GM11168 (cell line): ENCODE measurements at regions not wholly inside any gene's neighbourhood (a gene's known extent, or its start where the extent isn't known, plus 50 kb on each side); places are given as distances from the start of the nearest gene placed in this dataset.

Source experiments
- in situ Hi-C: fragments of 300-500 bp; cut with MboI; formaldehyde crosslinking; loops from one replicate; pipeline ENCODE4 v1.12.0; 2022; ENCODE audit warnings: low sequenced_read_pairs; ENCODE audit not compliant: unreplicated experiment

DNA sequence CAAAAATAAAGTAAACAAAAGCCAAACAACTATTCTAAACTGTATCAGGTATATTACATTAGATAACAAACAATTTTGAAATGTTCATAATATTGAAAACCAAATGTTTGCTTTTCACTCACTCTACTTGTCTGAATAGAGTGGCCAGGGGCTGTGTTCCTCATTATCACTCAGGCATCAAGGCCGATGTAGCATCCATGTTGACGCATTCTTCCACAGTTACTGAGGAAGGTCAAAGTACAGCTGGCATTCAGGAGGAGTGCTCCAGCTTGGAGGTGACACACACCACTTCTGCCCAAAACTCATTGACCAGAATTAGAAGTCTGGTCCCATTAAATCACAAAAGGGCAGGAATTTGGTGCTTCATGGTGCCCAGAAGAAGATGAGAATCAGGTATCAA is 137.6 kb upstream of the MANEA start:
- in situ Hi-C loops: no loop called here

DNA sequence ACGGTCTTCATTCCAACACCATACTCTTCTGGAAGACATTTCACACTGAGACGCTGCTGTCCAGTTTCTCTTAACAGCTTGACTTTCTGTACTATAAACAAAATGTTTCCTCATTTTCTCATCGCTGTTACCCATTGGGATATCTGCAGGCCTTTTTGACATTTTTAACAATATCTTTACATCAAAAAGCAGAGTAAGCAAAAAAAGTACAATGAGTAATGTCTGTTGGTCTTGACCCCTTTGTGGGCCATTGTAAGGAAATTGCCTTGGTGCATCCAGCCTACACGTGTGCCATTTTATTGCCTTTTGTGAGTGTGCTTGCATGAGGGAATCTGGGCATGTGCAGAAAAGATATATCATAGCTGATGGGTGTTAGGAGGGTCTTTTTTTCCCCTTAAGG is 129.1 kb upstream of the MANEA start:
- in situ Hi-C loops: no loop called here

DNA sequence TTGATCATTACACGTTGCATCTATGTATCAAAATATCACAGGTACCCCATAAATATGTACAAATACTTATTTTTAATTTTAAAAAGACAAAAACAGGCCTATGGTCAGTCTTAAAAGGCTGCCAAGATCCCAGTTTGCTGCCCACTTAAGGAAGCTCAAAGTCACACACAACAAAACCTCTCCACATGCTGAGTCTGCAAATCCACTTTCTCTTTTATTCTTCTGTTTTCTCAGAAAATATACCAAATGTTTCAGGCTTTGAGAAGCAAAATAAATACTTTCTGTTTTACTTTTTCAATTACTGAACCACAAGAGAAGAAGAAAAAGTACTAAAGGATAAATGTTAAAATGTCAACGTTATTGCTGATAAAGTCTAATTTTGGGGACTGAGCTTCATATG is 107.8 kb upstream of the MANEA start:
- in situ Hi-C loops: no loop called here

DNA sequence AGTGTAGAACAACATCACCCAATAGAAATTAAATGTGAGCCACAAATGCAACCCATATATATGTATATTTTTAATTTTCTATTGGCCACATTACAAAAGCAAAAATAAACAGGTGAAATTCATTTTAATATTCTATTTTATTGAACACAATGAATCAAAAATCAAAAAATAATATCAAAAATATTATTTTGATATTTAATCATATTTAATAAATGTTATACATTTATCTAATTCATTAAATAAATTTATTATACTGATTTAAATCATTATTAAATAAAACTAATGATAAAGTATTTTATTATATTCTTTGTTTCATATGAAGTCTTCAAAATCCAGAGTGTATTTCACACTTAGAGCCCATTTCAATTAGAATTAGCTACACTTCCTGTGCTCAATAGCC is 98.4 kb upstream of the MANEA start:
- in situ Hi-C loops: no loop called here

DNA sequence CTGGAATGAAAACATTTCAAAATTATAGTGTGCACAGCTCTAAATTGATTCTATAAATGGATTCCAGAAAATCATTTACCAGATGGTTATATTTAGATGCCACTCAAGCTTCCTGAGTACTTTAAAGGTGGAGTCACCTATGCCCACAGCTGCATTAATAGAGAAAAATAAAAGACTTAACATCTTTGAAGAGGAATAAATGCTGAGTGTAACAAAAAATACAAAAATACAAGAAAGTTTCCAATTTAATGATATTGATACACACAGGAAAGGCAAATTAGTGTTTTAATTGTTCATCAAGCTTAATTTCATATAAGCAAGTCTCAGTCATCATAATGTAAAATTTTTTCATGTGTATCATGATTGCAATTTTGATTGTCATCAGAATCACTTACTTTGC is 89.5 kb upstream of the MANEA start:
- in situ Hi-C loops: no loop called here

DNA sequence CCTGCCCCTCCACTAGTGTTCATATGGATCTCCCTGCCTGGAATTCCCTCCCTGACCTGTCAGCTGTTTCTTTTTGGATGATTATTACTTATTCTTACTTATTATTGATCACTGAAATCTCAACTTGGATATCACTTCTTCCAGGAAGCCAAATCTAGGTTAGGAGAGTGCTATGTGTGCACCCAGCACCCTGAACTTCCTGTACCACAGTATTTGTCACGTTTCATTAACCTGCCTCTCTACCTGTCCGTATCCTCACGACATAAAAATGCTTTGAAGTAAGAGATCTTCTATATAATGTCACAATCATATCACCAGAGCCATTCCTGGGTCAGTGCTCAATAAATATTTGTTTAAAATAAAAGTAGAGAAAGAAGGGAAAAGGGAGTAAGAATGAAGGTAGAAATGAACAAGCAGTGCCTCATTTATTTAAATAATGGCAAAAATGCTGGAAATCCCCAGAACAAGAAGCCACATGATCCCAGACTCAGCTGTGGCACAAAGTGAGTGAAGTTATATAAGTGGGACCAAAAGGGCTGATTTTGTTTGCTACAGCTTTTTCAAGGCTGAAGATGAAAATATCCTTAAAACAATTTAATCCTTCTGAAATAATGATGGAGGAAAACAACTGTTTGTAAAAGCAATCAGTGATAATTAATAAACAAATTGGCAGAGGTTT is 88.0 kb upstream of the MANEA start:
- in situ Hi-C loops: no loop called here

DNA sequence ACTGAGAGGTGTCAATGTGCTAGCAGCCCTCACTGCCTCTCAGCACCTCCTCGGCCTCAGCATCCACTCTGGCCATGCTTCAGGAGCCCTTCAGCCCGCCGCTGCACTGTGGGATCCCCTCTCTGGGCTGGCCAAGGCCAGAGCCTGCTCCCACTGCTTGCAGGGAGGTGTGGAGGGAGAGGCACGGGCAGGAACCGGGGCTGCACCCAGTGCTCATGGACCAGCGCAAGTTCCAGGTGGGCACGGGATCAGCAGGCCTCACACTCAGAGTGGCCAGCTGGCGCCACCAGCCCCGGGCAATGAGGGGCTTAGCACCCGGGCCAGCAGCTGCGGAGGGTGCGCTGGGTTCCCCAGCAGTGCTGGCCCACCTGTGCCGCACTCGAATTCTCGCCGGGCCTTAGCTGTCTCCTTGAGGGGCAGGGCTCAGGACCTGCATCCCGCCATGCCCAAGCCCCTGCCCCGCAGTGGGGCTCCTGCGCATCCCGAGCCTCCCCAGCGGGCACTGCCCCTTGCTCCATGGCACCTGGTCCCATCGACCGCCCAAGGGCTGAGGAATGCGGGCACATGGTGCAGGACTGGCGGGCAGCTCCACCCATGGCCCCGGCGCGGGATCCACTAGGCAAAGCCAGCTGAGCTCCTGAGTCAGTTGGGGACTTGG is 80.4 kb upstream of the MANEA start:
- in situ Hi-C loops: no loop called here

DNA sequence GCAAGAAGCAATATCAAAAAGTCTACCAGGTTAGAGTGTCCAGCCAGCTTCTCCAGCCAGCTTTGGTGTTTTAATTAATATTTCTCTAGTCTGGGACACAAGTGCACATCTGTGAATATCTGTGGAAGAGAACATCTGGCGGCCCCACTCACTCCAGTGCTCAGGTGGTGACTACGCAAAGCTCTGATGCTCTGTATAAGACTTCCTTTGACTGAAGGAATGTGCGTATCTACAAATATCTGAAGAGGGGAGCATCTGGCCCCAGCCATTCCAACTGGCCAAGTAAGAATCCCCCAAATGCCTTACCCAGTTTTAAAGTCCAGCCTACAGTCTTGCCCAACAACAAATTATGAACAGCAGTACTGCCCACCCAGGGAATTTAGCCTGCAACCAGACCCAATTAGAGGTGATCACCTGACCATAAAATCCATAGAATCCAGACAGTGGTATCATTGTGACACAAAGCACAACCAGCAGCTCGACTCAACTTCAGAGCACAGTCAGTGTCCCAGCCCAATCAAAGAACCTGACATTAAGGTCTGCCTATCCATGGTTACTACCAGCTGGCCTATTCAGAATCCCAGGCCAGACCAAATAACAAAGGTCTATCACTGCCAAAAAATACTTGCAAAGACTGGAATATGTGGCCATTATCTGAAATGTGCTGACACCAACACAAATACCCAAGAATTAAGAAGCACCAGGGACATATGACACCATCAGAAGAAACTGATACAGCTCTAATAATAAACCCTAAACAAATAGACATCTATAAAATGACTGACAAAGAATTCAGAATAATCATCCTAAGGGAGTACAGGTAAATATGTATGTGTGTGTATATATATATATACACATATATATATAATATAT is 76.1 kb upstream of the MANEA start:
- in situ Hi-C loops: no loop called here

DNA sequence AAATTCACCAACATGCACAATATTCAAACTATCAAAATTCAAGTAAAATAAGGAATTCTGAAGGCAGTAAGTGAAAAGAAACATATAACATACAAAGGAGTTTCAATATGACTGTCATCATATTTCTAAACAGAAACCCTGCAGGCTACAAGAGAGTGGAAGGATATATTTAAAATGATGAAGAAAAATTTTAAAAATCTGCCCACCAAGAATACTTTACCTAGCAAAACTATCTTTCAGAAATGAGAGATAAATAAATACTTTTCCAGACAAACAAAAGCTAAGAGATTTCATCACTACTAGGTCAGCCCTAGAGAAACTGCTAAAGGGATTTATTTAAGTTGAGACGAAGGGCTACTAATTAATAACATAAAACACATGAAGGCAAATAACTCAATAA is 73.8 kb upstream of the MANEA start:
- in situ Hi-C loops: no loop called here

DNA sequence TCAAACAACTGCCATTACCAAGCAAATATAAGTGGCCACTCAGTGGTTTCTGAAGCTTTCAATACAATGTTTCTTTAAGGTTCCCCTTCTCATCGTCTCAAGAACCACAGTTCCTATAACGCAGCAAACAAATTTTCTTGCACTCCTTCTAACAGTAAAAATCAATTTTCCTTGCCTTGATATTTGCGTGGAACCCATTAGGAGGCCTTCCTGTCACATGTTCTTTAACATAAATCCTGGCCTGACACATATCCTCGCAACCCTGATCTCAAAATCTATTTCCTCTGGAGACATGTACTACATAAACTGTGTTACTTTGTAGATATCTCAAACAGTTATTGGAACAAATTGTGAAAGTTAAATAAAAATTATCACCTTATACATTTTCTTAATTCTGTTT is 65.9 kb upstream of the MANEA start:
- in situ Hi-C loops: no loop called here

DNA sequence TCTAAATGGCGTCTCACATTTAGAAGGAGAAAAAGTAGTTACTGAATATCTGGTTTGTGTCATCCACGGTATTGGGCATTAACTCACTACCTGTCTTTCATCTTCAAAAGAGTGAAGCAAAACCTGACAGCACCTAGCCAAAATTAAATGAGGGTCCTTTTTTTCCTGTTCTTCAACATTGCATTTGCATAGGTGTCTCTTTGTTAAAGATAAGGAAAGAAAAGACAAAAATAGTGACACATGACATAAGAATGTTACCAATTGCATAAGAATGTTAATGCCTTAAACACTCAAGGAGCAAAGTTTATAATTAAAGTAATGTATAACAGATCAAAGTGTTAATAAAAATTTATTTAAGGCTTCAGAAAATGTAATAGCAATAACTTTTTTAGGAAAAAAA is 61.4 kb upstream of the MANEA start:
- in situ Hi-C loops: no loop called here

DNA sequence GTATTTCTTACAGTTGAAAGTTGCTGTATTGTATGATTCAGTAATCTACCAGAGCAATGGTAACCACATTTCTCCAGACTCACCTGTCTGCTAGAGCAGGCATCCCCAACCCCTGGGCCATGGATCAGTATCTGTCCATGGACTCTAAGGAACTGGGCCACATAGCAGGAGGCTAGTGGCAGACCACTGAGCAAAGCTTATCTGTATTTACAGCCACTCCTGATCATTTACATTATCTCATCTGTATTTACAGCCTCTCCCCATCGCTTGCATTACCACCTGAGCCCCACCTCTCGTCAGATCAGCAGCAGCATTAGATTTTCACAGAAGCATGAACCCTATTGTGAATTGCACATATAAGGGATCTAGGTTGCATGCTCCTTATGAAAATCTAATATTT is 60.3 kb upstream of the MANEA start:
- in situ Hi-C loops: no loop called here

DNA sequence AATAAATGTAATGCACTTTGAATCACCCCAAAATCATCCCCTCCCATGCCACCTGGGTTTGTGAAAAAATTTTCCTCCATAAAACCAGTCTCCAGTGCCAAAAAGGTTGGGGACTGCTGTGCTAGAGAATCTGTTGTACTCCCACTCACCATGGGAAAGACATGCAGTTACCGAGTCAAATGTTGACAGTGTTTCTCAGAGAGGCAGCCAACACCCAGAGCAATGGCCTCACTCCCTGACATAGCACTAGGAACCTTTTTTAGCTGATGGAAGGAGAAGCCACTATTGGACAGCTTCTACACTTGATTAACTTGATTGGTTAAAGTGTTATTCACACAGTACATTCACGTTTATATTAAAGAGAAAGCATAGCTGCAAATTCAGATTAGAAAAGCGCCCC is 59.8 kb upstream of the MANEA start:
- in situ Hi-C loops: no loop called here

DNA sequence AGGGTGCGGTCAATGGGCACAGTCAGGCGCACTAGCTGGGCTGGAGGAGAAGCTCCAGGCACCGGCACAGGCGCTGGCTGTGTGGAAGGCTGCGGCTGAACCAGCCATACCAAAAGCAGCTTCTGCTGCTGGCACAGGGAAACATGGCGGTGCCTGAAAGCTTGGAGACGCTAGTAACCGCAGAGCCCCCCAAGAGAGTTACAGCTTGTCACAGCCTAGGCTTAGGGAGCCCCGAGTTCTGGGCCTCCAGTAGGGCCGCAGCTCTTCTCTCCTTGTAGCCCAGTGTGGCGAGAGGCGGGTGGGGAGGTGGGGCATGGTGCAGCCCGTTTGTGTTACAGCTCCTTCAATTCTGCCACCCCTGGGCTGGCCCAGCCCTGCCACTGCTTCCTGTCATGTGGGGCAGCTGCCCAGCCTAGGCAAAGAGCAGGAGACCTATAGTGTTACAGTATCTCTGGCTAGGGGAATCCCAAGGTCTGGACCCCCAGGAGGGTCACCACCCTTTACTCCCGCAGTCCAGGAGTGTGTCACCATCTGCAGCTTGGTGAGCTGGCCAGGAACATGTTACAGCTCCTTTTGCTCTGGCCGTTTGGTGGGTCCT is 58.6 kb upstream of the MANEA start:
- in situ Hi-C loops: no loop called here

DNA sequence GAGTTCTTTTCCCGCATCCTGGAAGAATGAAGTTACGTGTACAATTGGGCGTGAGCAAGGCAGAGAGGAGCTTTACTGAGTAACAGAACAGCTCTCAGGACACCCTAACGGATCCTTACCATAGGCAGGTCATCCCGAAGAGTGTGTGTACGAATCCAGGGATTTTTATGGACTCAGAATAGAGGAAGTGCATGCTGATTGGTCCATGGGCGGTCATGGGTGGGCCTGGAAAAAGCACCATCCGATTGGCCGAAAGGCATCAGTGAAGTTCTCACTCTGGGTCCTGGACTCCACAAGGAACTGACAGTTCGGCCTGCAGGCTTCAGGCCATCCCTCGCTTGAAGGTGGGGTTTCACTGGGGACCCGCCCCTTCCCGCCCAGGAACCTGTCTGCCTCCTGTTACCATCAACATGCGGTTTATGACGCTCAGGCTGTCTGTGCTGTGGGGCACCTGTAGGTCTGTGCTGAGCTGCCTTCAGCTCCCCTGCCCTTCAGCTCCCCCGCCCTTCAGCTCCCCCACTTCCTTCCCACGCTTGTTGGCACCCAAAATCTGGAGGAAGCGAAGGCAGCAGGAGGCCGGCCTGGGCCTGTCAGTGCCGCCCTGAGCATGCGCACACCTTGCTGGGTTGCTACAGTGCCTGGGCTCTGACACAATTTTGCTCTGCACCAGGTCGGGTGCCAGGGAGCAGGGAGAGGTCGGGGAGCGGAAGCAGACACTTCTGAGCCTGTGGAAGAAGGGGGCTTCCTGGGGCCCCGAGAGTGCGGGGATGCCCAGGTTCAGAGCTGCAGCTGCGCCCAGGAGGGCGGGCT is 57.9 kb upstream of the MANEA start:
- in situ Hi-C loops: no loop called here

DNA sequence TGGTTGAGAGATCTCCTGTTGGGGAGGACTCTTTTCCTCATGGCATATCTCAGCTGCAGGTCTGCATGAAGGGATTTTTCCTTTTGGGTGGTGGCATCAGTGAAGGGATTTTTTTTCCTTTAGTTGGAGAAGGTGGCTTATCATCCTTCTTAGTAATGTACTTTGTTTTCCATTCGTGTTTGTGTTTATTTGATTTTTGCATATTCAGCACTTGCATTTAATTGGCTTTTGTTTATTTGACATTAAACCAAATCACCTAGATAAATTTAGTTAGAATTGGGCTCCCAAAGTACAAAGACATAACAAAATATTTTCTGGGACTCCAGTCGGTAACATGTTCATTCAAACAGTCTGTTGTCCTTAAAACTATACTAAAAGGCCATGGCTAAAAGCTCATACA is 56.2 kb upstream of the MANEA start:
- in situ Hi-C loops: no loop called here
